ENCODE measurements at regions not wholly inside any gene's neighbourhood (a gene's known extent, or its start where the extent isn't known, plus 50 kb on each side); places are given as distances from the start of the nearest gene placed in this dataset.

- TF ChIP-seq, protein P1, sequence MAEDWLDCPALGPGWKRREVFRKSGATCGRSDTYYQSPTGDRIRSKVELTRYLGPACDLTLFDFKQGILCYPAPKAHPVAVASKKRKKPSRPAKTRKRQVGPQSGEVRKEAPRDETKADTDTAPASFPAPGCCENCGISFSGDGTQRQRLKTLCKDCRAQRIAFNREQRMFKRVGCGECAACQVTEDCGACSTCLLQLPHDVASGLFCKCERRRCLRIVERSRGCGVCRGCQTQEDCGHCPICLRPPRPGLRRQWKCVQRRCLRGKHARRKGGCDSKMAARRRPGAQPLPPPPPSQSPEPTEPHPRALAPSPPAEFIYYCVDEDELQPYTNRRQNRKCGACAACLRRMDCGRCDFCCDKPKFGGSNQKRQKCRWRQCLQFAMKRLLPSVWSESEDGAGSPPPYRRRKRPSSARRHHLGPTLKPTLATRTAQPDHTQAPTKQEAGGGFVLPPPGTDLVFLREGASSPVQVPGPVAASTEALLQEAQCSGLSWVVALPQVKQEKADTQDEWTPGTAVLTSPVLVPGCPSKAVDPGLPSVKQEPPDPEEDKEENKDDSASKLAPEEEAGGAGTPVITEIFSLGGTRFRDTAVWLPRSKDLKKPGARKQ (CRISPR knock-in tag; IDR thresholded peaks at IDR 0.05): no peak
- TF ChIP-seq NFIC (IDR thresholded peaks at IDR 0.05) (no peak), SIRT6 (IDR thresholded peaks at IDR 0.05; ENCODE audit: low read depth, low read length) (no peak), RFX7 (CRISPR knock-in tag; IDR thresholded peaks at IDR 0.05) (no peak), ZBTB17 (CRISPR knock-in tag; IDR thresholded peaks at IDR 0.05) (no peak), ELF4 (CRISPR knock-in tag; IDR thresholded peaks at IDR 0.05) (no peak), ESRRA (IDR thresholded peaks at IDR 0.05; ENCODE audit: borderline replicate concordance, low read depth) (no peak)
These were observed 568.4 kb upstream of the ZNF385D start (continued) for GRCh38 chr3:22319446-22319845.

GRCh38 chr3:22322861-22323260, 571.9 kb upstream of the ZNF385D start:
- Histone ChIP-seq H3K4me1 (replicated peaks in 1 of 2; ENCODE audit: control insufficient read depth in 2 of 2, insufficient read depth in 2 of 2, low read length in 2 of 2) (no peaks in the 10 kb centered on the region), H3K27me3 (ENCODE audit: control insufficient read depth in 2 of 2, insufficient read depth in 2 of 2, low read length in 2 of 2) (no peaks in the 10 kb centered on the region), H3K9me1 (ENCODE audit: control insufficient read depth, insufficient read depth, low read length) (no peaks in the 10 kb centered on the region), H3K9me3 (replicated peaks; ENCODE audit: control insufficient read depth, insufficient read depth, low read depth, low read length) (no peaks in the 10 kb centered on the region; the same call in 1 of the 2 replicates), H3K36me3 (ENCODE audit: control insufficient read depth, insufficient read depth, low read length) (no peaks in the 10 kb centered on the region), H3K4me3 (no peak overlapping the region), H4K20me1 (replicated peaks; ENCODE audit: control insufficient read depth, insufficient read depth, low read length) (no peaks in the 10 kb centered on the region), H2AFZ (ENCODE audit: low read depth, low read length) (no peak overlapping the region), H3K9ac (ENCODE audit: insufficient read depth in 1 of 2, low read depth in 2 of 2, low read length in 2 of 2) (no peak overlapping the region), H3K79me2 (ENCODE audit: control insufficient read depth, insufficient read depth, low read length) (no peaks in the 10 kb centered on the region), H3K27ac (ENCODE audit: extremely low read depth, low read depth, low read length) (no peak overlapping the region), H3K4me2 (ENCODE audit: insufficient read depth, low read length) (no peak overlapping the region)
- ChIA-PET POLR2A (no interaction called here), CTCF (ENCODE audit: low intra/inter-chr PET ratio) (no interaction called here)
- in situ Hi-C loops (cut with MboI): no loop called here
- no peak for DNase-seq (ENCODE audit: extremely low read depth in 1 of 4, low spot score in 3 of 4)
- TF ChIP-seq GATAD2A (IDR thresholded peaks at IDR 0.05) (no peak), THAP7 (CRISPR knock-in tag; IDR thresholded peaks at IDR 0.05) (no peak), NR1H2 (CRISPR knock-in tag; IDR thresholded peaks at IDR 0.05) (no peak), ERF (CRISPR knock-in tag; IDR thresholded peaks at IDR 0.05) (no peak), TOE1 (IDR thresholded peaks at IDR 0.05; ENCODE audit: borderline replicate concordance) (no peak), TOE1 (CRISPR knock-in tag; IDR thresholded peaks at IDR 0.05; ENCODE audit: borderline replicate concordance, low read depth) (no peak)
- TF ChIP-seq, protein P2, sequence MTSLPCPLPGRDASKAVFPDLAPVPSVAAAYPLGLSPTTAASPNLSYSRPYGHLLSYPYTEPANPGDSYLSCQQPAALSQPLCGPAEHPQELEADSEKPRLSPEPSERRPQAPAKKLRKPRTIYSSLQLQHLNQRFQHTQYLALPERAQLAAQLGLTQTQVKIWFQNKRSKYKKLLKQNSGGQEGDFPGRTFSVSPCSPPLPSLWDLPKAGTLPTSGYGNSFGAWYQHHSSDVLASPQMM (CRISPR knock-in tag; IDR thresholded peaks at IDR 0.05): no peak
- 7% methylated on average over 4 of the region's 4 CpGs for WGBS (ENCODE audit: insufficient coverage, low coverage, missing lambda C conversion rate)
- no peak for ATAC-seq
- no peak for FAIRE-seq
- intact Hi-C loops (cut with micrococcal nuclease): no loop called here
- BruUV-seq (replicated peaks): no TSS peak
